NOMO-1 treated with DMSO at 0.1 percent for 48 hours (cell line): ENCODE measurements at regions not wholly inside any gene's neighbourhood (a gene's known extent, or its start where the extent isn't known, plus 50 kb on each side); places are given as distances from the start of the nearest gene placed in this dataset.

Experiments
- DNase-seq: peaks from one replicate; lab custom pipeline; 2025; ENCODE audit not compliant: unreplicated experiment; lab: John Stamatoyannopoulos, UW

- no peak for DNase-seq
These were observed 92.7 kb upstream of the AKR1E2 start for GRCh38 chr10:4733150-4733842.

GRCh38 chr10:4730998-4731397 lies 95.0 kb upstream of the AKR1E2 start:
- no peak for DNase-seq

- DNase-seq: peak; percentile 6
These were observed 99.9 kb upstream of the AKR1E2 start for GRCh38 chr10:4725917-4726606.

GRCh38 chr10:4723860-4724259 lies 102.1 kb upstream of the AKR1E2 start:
- DNase-seq: no peak

GRCh38 chr10:4721999-4722753 lies 103.8 kb upstream of the AKR1E2 start:
- DNase-seq: no peak

GRCh38 chr10:4720463-4720862 lies 105.5 kb upstream of the AKR1E2 start:
- DNase-seq: no peak

GRCh38 chr10:4719671-4720070 lies 106.3 kb upstream of the AKR1E2 start:
- DNase-seq: no peak

- no peak for DNase-seq
These were observed 107.0 kb upstream of the AKR1E2 start for GRCh38 chr10:4719036-4719435.

- no peak for DNase-seq
These were observed 107.5 kb upstream of the AKR1E2 start for GRCh38 chr10:4718544-4718943.

GRCh38 chr10:4717670-4718069 lies 108.3 kb upstream of the AKR1E2 start:
- DNase-seq: no peak

GRCh38 chr10:4710858-4711257 lies 115.1 kb upstream of the AKR1E2 start:
- no peak for DNase-seq

GRCh38 chr10:4708123-4708759 lies 117.8 kb upstream of the AKR1E2 start:
- no peak for DNase-seq

GRCh38 chr10:4707221-4707620 lies 118.8 kb upstream of the AKR1E2 start:
- no peak for DNase-seq

GRCh38 chr10:4704034-4704545 lies 121.9 kb upstream of the AKR1E2 start:
- peak; percentile 37 for DNase-seq

- DNase-seq: no peak
These were observed 125.0 kb upstream of the AKR1E2 start for GRCh38 chr10:4701016-4701415.

GRCh38 chr10:4699950-4700730 lies 125.9 kb upstream of the AKR1E2 start:
- no peak for DNase-seq

GRCh38 chr10:4698075-4698474 lies 127.9 kb upstream of the AKR1E2 start:
- no peak for DNase-seq

GRCh38 chr10:4696186-4696585 lies 129.8 kb upstream of the AKR1E2 start:
- no peak for DNase-seq

- DNase-seq: no peak
These were observed 132.0 kb upstream of the AKR1E2 start for GRCh38 chr10:4693967-4694366.

GRCh38 chr10:4692206-4692605 lies 133.8 kb upstream of the AKR1E2 start:
- no peak for DNase-seq

GRCh38 chr10:4691776-4692175 lies 134.2 kb upstream of the AKR1E2 start:
- DNase-seq: no peak
